Suprapubic skin (tissue), 4 donors: ENCODE measurements at regions not wholly inside any gene's neighbourhood (a gene's known extent, or its start where the extent isn't known, plus 50 kb on each side); places are given as distances from the start of the nearest gene placed in this dataset.

Experiments
- DNase-seq, 2 donors: peaks; one replicate each; pipeline ENCODE4 v3.0.0-alpha.2; 2019; ENCODE audit warnings: low spot score in 2 of 2
- H3K27ac ChIP-seq: fragments of 200-600 bp; sonication (generic); one replicate; pipeline ENCODE4 v1.5.1; 2019
- H3K27me3 ChIP-seq: fragments of 200-600 bp; sonication (generic); one replicate; pipeline ENCODE4 v1.5.1; 2019
- H3K36me3 ChIP-seq: fragments of 200-600 bp; sonication (generic); one replicate; pipeline ENCODE4 v1.5.1; 2019
- H3K4me1 ChIP-seq: fragments of 200-600 bp; sonication (generic); one replicate; pipeline ENCODE4 v1.5.1; 2019
- H3K4me3 ChIP-seq: fragments of 200-600 bp; sonication (generic); one replicate; pipeline ENCODE4 v1.5.1; 2019; ENCODE audit warnings: mild to moderate bottlenecking
- H3K9me3 ChIP-seq: fragments of 200-600 bp; sonication (generic); one replicate; pipeline ENCODE4 v1.5.1; 2019
- EP300 ChIP-seq: sonication (generic); formaldehyde crosslinking; IDR thresholded peaks from one replicate; pipeline ENCODE4 v1.6.1; 2017; ENCODE audit warnings: antibody characterized with exemption
- POLR2A ChIP-seq, 2 donors: fragments of 450-650 bp; IDR thresholded peaks; one replicate each; pipeline ENCODE4 v1.6.1; 2017; ENCODE audit warnings: antibody characterized with exemption in 2 of 2, mild to moderate bottlenecking in 2 of 2, moderate library complexity in 2 of 2
- POLR2AphosphoS5 ChIP-seq, 3 donors: sonication (generic); formaldehyde crosslinking; IDR thresholded peaks; one replicate each; pipeline ENCODE4 v1.6.1; 2017; ENCODE audit warnings: antibody characterized with exemption in 3 of 3
- WGBS: methylation state at CpG from one replicate; pipeline ENCODE4 v1.1.5; 2018; 5-methylcytosine and 5-hydroxymethylcytosine counted together
- TF ChIP-seq, protein P1 (sequence below), 2 donors: fragments of 200-600 bp in 1 of 2; fragments of 450-650 bp in 1 of 2; sonication (generic) in 1 of 2; IDR thresholded peaks; one replicate each; pipeline ENCODE4 v1.5.1; 2016 to 2019; ENCODE audit warnings: antibody characterized with exemption in 2 of 2, mild to moderate bottlenecking in 1 of 2, moderate library complexity in 1 of 2

DNA sequence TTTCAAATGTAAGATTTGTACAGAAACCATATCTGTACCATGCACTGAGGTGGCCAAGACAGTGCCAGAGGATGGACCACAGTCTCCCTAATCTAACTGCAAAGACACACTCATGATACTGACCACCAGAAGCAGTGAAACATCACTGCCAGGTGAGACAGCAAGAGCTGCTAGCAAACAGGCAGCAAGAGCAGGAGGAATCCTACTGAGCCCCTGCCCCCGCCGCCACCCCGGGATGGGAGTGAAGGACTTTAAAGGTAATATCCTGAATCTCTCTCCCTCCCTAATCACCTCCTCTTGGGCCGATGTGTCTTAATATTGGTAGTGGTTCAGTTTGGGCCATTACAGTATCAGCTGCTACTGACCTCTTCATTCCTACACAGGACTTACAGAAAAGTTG, 144.3 kb downstream of the XPNPEP1 start:
- DNase-seq: no peak
- Histone ChIP-seq H3K4me1 (no peaks in the 10 kb centered on the region), H3K36me3 (no peaks in the 10 kb centered on the region), H3K27ac (no peak overlapping the region), H3K27me3 (no peaks in the 10 kb centered on the region), H3K4me3 (no peak overlapping the region), H3K9me3 (no peaks in the 10 kb centered on the region)
- TF ChIP-seq POLR2AphosphoS5 (IDR thresholded peaks at IDR 0.05): no peak
- no peak for TF ChIP-seq POLR2A (IDR thresholded peaks at IDR 0.05)
- no peak for TF ChIP-seq EP300
- TF ChIP-seq, protein P1, sequence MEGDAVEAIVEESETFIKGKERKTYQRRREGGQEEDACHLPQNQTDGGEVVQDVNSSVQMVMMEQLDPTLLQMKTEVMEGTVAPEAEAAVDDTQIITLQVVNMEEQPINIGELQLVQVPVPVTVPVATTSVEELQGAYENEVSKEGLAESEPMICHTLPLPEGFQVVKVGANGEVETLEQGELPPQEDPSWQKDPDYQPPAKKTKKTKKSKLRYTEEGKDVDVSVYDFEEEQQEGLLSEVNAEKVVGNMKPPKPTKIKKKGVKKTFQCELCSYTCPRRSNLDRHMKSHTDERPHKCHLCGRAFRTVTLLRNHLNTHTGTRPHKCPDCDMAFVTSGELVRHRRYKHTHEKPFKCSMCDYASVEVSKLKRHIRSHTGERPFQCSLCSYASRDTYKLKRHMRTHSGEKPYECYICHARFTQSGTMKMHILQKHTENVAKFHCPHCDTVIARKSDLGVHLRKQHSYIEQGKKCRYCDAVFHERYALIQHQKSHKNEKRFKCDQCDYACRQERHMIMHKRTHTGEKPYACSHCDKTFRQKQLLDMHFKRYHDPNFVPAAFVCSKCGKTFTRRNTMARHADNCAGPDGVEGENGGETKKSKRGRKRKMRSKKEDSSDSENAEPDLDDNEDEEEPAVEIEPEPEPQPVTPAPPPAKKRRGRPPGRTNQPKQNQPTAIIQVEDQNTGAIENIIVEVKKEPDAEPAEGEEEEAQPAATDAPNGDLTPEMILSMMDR (IDR thresholded peaks at IDR 0.05): no peak
- 93% methylated on average over 4 of the region's 4 CpGs for whole genome bisulfite sequencing

GRCh38 chr10:109774121-109774440, 149.2 kb downstream of the XPNPEP1 start:
- H3K27ac ChIP-seq: no peak overlapping the region
- H3K4me3 ChIP-seq: no peak overlapping the region
- WGBS: 48% methylated on average over 2 of the region's 2 CpGs
- H3K9me3 ChIP-seq: no peaks in the 10 kb centered on the region
- no peak for DNase-seq
- no peaks in the 10 kb centered on the region for H3K27me3 ChIP-seq
- peaks cover 13% of the 10 kb centered on the region for H3K4me1 ChIP-seq
- TF ChIP-seq POLR2AphosphoS5 (IDR thresholded peaks at IDR 0.05): no peak
- TF ChIP-seq EP300: no peak
- TF ChIP-seq, protein P1 (IDR thresholded peaks at IDR 0.05): no peak
- TF ChIP-seq POLR2A (IDR thresholded peaks at IDR 0.05): no peak
- no peaks in the 10 kb centered on the region for H3K36me3 ChIP-seq

DNA sequence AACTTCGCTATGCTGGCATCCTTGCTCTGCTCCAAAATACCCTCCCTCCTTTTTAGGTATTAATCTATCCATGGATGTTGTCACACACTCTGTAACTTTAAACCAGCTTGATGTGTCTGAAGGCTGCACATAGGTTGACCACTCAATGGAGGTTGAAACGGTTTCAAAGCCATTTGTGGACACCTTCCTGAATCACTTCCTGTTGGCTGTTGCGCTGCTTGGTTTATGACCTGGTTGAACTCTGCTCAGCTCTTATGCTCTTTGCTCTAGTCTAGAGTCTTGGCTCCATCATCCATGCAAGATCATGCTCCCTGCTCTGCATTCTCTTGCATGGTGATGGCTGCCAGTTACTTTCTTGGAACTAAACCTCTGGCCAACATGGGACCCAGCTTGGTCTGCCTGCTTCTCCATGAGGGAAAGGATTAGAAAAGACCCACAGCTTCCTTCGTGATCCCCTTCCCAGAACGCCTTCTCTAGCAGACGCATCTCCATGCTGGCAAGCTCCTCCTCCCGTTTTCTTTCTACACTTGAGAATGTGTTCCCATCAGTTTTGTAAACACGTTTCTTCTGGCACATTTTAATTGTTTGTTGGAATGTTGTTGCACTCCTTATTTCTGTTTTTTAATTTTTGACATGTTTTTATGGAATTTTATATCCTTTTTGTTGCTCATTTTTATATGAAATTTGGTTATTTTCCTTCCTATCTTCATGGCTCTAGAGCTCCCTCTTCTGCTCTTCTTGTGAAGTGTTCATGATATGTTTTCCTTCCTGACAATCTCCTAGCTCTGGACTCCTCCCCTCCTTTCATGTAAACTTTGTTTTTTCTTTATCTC, 149.8 kb downstream of the XPNPEP1 start:
- no peaks in the 10 kb centered on the region for H3K9me3 ChIP-seq
- 64% methylated on average over 8 of the region's 8 CpGs for WGBS
- no peak for TF ChIP-seq POLR2AphosphoS5 (IDR thresholded peaks at IDR 0.05)
- TF ChIP-seq, protein P1 (IDR thresholded peaks at IDR 0.05): peak in 1 of 2 donors; percentile 22
- H3K27me3 ChIP-seq: no peaks in the 10 kb centered on the region
- no peak for DNase-seq
- H3K4me1 ChIP-seq: peaks cover 13% of the 10 kb centered on the region
- H3K4me3 ChIP-seq: no peak overlapping the region
- H3K36me3 ChIP-seq: no peaks in the 10 kb centered on the region
- no peak overlapping the region for H3K27ac ChIP-seq

GRCh38 chr10:109770663-109771062, 152.6 kb downstream of the XPNPEP1 start:
- H3K4me1 ChIP-seq: peaks cover 13% of the 10 kb centered on the region
- WGBS: 20% methylated on average over 1 of the region's 1 CpG
- no peak for DNase-seq
- no peak for TF ChIP-seq POLR2A (IDR thresholded peaks at IDR 0.05)
- TF ChIP-seq, protein P1 (IDR thresholded peaks at IDR 0.05): no peak
- TF ChIP-seq POLR2AphosphoS5 (IDR thresholded peaks at IDR 0.05): no peak
- no peak for TF ChIP-seq EP300
- peak overlapping the region; percentile 54 for H3K27ac ChIP-seq
- no peaks in the 10 kb centered on the region for H3K27me3 ChIP-seq
- no peaks in the 10 kb centered on the region for H3K9me3 ChIP-seq
- H3K36me3 ChIP-seq: no peaks in the 10 kb centered on the region
- H3K4me3 ChIP-seq: no peak overlapping the region

DNA sequence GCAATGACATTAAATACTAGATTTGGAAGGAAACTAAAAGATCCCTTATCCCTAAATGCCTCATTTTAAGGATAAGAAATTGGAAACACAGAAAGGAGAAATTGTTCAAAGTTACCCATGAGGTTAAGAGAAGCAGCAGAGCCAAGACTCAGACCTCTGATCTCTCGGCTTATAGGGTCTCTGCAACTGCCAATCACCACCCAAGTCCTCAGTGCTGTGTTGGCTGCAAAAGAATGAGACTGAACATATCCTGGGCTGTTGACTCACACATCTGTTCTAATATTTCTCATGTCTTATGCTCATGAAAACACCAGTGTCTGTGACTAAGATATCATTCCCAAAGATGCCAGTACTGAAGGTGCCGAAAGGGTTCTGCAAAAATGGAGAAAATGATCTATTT, 153.3 kb downstream of the XPNPEP1 start:
- H3K4me1 ChIP-seq: peaks cover 13% of the 10 kb centered on the region
- no peak overlapping the region for H3K4me3 ChIP-seq
- no peaks in the 10 kb centered on the region for H3K27me3 ChIP-seq
- 55% methylated on average over 2 of the region's 2 CpGs for WGBS
- no peak for DNase-seq
- H3K27ac ChIP-seq: peak overlapping the region; percentile 62
- no peaks in the 10 kb centered on the region for H3K36me3 ChIP-seq
- no peak for TF ChIP-seq POLR2A (IDR thresholded peaks at IDR 0.05)
- TF ChIP-seq EP300: no peak
- TF ChIP-seq, protein P1 (IDR thresholded peaks at IDR 0.05): no peak
- no peaks in the 10 kb centered on the region for H3K9me3 ChIP-seq
